Neural cell (in vitro differentiated cells): ENCODE measurements at regions not wholly inside any gene's neighbourhood (a gene's known extent, or its start where the extent isn't known, plus 50 kb on each side); places are given as distances from the start of the nearest gene placed in this dataset.

Experiments
- H2AFZ ChIP-seq: fragments of 200-600, 300-800 bp; sonication (generic), shearing (Covaris generic); 2 replicates; pipeline ENCODE4 v1.6.0; 2014; ENCODE audit warnings: low read depth, mild to moderate bottlenecking, antibody characterized with exemption, low read length, moderate library complexity
- H3F3A ChIP-seq: fragments of 200-600 bp; shearing (Covaris generic); 2 replicates; pipeline ENCODE4 v1.6.1; 2016; ENCODE audit warnings: mild to moderate bottlenecking, moderate library complexity, mixed read lengths, antibody characterized with exemption, low read length; ENCODE audit not compliant: insufficient read depth, poor library complexity, severe bottlenecking
- H3K27ac ChIP-seq: fragments of 200-600, 300-800 bp; sonication (generic), shearing (Covaris generic); 2 replicates; pipeline ENCODE4 v1.5.1; 2014; ENCODE audit warnings: mild to moderate bottlenecking, low read length, moderate library complexity
- H3K27me3 ChIP-seq: fragments of 300-800, 200-600 bp; sonication (generic), shearing (Covaris generic); 2 replicates; pipeline ENCODE4 v1.6.0; 2014; ENCODE audit warnings: mild to moderate bottlenecking, low read depth, low read length, moderate library complexity; ENCODE audit not compliant: insufficient read depth
- H3K36me3 ChIP-seq: fragments of 300-800, 200-600 bp; sonication (generic), shearing (Covaris generic); 2 replicates; pipeline ENCODE4 v1.5.1; 2014; ENCODE audit warnings: mild to moderate bottlenecking, antibody characterized with exemption, low read length, moderate library complexity; ENCODE audit not compliant: insufficient read depth
- H3K4me2 ChIP-seq: fragments of 300-800, 200-600 bp; sonication (generic), shearing (Covaris generic); 2 replicates; pipeline ENCODE4 v1.6.0; 2014; ENCODE audit warnings: mild to moderate bottlenecking, low read length
- H3K4me3 ChIP-seq: fragments of 300-800, 200-600 bp; sonication (generic), shearing (Covaris generic); 2 replicates; pipeline ENCODE4 v1.5.1; 2014; ENCODE audit warnings: mild to moderate bottlenecking, low read length, moderate library complexity
- H3K79me2 ChIP-seq: fragments of 200-600 bp; shearing (Covaris generic); replicated peaks from 2 replicates; pipeline ENCODE4 v1.6.0; 2014; ENCODE audit warnings: mild to moderate bottlenecking, low read length, moderate library complexity; ENCODE audit not compliant: insufficient read depth
- H3K9ac ChIP-seq: fragments of 300-800, 200-600 bp; sonication (generic), shearing (Covaris generic); 2 replicates; pipeline ENCODE4 v1.6.1; 2016; ENCODE audit warnings: mild to moderate bottlenecking, low read length, mixed read lengths
- H3K9me2 ChIP-seq: fragments of 200-600 bp; shearing (Covaris generic); 2 replicates; pipeline ENCODE4 v1.6.1; 2016; ENCODE audit warnings: mild to moderate bottlenecking, low read length, mixed read lengths; ENCODE audit not compliant: insufficient read depth
- H3K9me3 ChIP-seq: fragments of 200-600, 300-800 bp; sonication (generic), shearing (Covaris generic); 2 replicates; pipeline ENCODE4 v1.6.1; 2016; ENCODE audit warnings: mild to moderate bottlenecking, mixed run types, low read length, moderate library complexity, mixed read lengths
- H4K20me1 ChIP-seq: fragments of 200-600 bp; shearing (Covaris generic); 2 replicates; pipeline ENCODE4 v1.6.1; 2016; ENCODE audit warnings: mild to moderate bottlenecking, mixed run types; ENCODE audit not compliant: insufficient read depth
- EP300 ChIP-seq: fragments of 450-650 bp; conservative IDR thresholded peaks from 2 replicates; pipeline ENCODE4 v1.6.1; 2014; ENCODE audit warnings: antibody characterized with exemption, mild to moderate bottlenecking, moderate library complexity; ENCODE audit not compliant: poor library complexity, severe bottlenecking
- EZH2 ChIP-seq: fragments of 200-600, 300-800 bp; shearing (Covaris generic), sonication (generic); IDR thresholded peaks from 2 replicates; pipeline ENCODE4 v1.6.1; 2014; ENCODE audit warnings: antibody characterized with exemption, low read length, borderline replicate concordance, mild to moderate bottlenecking; ENCODE audit not compliant: insufficient read depth, poor library complexity, severe bottlenecking
- MXI1 ChIP-seq: fragments of 450-650 bp; conservative IDR thresholded peaks from 2 replicates; pipeline ENCODE4 v1.6.1; 2014; ENCODE audit warnings: antibody characterized with exemption, mild to moderate bottlenecking; ENCODE audit not compliant: poor library complexity, severe bottlenecking
- POLR2AphosphoS5 ChIP-seq: IDR thresholded peaks from 2 replicates; pipeline ENCODE4 v1.6.1; 2012
- RAD21 ChIP-seq: fragments of 450-650 bp; conservative IDR thresholded peaks from 2 replicates; pipeline ENCODE4 v1.6.1; 2014; ENCODE audit warnings: antibody characterized with exemption, mild to moderate bottlenecking, moderate library complexity
- SMC3 ChIP-seq: fragments of 450-650 bp; conservative IDR thresholded peaks from 2 replicates; pipeline ENCODE4 v1.6.1; 2014; ENCODE audit warnings: antibody characterized with exemption, mild to moderate bottlenecking, moderate library complexity; ENCODE audit not compliant: poor library complexity
- TAF1 ChIP-seq: IDR thresholded peaks from 2 replicates; pipeline ENCODE4 v1.6.1; 2012; ENCODE audit warnings: low read depth
- TF ChIP-seq, protein P1 (sequence below): fragments of 450-650 bp; IDR thresholded peaks from 2 replicates; pipeline ENCODE4 v1.5.1; 2014; ENCODE audit warnings: antibody characterized with exemption, mild to moderate bottlenecking, moderate library complexity; ENCODE audit not compliant: poor library complexity, severe bottlenecking
- TF ChIP-seq, protein P2 (sequence below): IDR thresholded peaks from 2 replicates; pipeline ENCODE4 v1.6.1; 2012; ENCODE audit warnings: borderline replicate concordance

DNA sequence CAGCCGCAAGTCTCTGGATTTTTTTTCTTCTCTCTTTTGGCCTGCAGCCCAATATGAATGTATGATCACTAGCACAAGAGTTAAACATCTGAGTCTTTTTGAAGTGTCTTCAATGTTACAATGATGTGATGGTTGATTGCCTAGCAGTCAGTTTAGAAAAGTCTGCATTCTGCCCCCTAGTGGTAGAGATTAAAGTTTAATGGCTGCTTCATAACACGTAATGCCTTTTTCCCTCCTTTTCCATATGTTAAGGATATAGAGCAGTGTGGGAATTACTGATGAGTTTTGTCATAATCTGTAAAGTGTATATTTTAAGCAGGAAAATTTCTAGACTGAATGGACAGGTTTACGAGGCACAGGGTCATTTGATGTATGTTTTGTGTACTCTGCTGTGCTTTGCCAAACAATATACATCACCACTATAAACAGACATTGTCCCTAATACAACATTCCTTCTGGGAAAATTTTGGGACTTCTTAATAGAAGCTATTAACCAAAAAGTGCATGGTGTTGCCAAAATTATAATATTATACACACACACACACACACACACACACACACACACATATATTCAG, 1038.5 kb upstream of the NR2F2 start:
- no peak overlapping the region for H2AFZ ChIP-seq
- no peak overlapping the region for H3K9ac ChIP-seq
- peak; percentile 48 for TF ChIP-seq SMC3
- TF ChIP-seq POLR2AphosphoS5, result no peak
- TF ChIP-seq, protein P1, sequence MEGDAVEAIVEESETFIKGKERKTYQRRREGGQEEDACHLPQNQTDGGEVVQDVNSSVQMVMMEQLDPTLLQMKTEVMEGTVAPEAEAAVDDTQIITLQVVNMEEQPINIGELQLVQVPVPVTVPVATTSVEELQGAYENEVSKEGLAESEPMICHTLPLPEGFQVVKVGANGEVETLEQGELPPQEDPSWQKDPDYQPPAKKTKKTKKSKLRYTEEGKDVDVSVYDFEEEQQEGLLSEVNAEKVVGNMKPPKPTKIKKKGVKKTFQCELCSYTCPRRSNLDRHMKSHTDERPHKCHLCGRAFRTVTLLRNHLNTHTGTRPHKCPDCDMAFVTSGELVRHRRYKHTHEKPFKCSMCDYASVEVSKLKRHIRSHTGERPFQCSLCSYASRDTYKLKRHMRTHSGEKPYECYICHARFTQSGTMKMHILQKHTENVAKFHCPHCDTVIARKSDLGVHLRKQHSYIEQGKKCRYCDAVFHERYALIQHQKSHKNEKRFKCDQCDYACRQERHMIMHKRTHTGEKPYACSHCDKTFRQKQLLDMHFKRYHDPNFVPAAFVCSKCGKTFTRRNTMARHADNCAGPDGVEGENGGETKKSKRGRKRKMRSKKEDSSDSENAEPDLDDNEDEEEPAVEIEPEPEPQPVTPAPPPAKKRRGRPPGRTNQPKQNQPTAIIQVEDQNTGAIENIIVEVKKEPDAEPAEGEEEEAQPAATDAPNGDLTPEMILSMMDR, result peak; percentile 56
- TF ChIP-seq EZH2, result no peak
- peak; percentile 29 for TF ChIP-seq RAD21
- no peaks in the 10 kb centered on the region for H3K9me2 ChIP-seq
- no peaks in the 10 kb centered on the region for H3K36me3 ChIP-seq
- no peak overlapping the region for H3K27ac ChIP-seq
- H3K4me2 ChIP-seq, result no peak overlapping the region
- peaks cover 52% of the 10 kb centered on the region for H3K27me3 ChIP-seq
- no peaks in the 10 kb centered on the region for H3K9me3 ChIP-seq
- no peaks in the 10 kb centered on the region for H3F3A ChIP-seq
- no peak overlapping the region for H3K4me3 ChIP-seq
- H4K20me1 ChIP-seq, result no peaks in the 10 kb centered on the region
- no peaks in the 10 kb centered on the region for H3K79me2 ChIP-seq

DNA sequence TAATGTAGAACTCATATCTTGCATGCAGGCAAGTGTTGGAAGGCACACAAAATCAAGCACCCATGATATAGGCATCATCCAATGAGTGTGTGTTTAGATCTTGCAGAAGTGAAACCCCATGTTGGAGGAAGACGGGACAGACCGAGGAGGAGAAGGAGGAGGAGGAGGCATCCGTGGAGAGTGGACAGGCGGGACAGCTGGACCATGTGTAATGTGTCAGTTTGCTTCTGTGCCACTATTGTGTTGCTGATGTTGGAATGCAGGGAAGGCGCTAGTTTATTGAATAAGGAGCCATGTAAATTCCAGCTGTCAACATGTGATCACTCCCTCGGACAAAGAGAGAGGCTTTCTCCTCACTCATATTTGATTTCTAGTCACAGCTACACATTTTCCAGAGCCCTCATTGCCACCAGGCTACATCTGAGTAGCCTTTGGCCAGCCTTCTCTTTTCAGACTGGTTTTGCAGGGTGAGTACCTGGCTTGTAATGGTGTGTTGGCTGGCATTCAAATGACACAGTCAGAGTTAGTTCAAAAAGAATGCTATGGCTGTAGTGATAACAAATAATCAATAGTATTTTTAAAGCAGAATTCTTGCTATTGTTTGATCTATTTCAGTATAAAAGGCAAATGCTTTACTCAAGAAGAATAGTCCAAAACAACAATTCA, 1037.6 kb upstream of the NR2F2 start:
- Histone ChIP-seq H3K27me3 (peaks cover 43% of the 10 kb centered on the region), H4K20me1 (no peaks in the 10 kb centered on the region), H3K27ac (no peak overlapping the region), H3K36me3 (no peaks in the 10 kb centered on the region), H3K4me2 (no peak overlapping the region), H2AFZ (no peak overlapping the region), H3K4me3 (no peak overlapping the region), H3K9me2 (no peaks in the 10 kb centered on the region), H3K9ac (no peak overlapping the region), H3K9me3 (no peaks in the 10 kb centered on the region), H3K79me2 (no peaks in the 10 kb centered on the region), H3F3A (no peaks in the 10 kb centered on the region)
- no peak for TF ChIP-seq RAD21
- TF ChIP-seq, protein P1, result no peak
- TF ChIP-seq TAF1, result no peak
- TF ChIP-seq POLR2AphosphoS5, result no peak
- TF ChIP-seq, protein P2, sequence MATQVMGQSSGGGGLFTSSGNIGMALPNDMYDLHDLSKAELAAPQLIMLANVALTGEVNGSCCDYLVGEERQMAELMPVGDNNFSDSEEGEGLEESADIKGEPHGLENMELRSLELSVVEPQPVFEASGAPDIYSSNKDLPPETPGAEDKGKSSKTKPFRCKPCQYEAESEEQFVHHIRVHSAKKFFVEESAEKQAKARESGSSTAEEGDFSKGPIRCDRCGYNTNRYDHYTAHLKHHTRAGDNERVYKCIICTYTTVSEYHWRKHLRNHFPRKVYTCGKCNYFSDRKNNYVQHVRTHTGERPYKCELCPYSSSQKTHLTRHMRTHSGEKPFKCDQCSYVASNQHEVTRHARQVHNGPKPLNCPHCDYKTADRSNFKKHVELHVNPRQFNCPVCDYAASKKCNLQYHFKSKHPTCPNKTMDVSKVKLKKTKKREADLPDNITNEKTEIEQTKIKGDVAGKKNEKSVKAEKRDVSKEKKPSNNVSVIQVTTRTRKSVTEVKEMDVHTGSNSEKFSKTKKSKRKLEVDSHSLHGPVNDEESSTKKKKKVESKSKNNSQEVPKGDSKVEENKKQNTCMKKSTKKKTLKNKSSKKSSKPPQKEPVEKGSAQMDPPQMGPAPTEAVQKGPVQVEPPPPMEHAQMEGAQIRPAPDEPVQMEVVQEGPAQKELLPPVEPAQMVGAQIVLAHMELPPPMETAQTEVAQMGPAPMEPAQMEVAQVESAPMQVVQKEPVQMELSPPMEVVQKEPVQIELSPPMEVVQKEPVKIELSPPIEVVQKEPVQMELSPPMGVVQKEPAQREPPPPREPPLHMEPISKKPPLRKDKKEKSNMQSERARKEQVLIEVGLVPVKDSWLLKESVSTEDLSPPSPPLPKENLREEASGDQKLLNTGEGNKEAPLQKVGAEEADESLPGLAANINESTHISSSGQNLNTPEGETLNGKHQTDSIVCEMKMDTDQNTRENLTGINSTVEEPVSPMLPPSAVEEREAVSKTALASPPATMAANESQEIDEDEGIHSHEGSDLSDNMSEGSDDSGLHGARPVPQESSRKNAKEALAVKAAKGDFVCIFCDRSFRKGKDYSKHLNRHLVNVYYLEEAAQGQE, result no peak
- TF ChIP-seq MXI1, result no peak
- no peak for TF ChIP-seq EP300
- no peak for TF ChIP-seq SMC3
- no peak for TF ChIP-seq EZH2
